GM12865 (cell line): ENCODE measurements at regions not wholly inside any gene's neighbourhood (a gene's known extent, or its start where the extent isn't known, plus 50 kb on each side); places are given as distances from the start of the nearest gene placed in this dataset.

Experiments
- DNase-seq: peaks from one replicate; pipeline ENCODE4 v3.0.0; 2010; ENCODE audit warnings: low read depth
- H3K4me3 ChIP-seq: 2 replicates; pipeline ENCODE4 v1.5.1; 2011; ENCODE audit warnings: mild to moderate bottlenecking, low read depth, low read length, control low read depth
- CTCF ChIP-seq: IDR thresholded peaks from 2 replicates; pipeline ENCODE4 v1.5.1; 2011; ENCODE audit warnings: low read length, control low read depth, low read depth, inconsistent platforms; ENCODE audit not compliant: insufficient read depth; ENCODE audit errors: missing control alignments

- no peak for TF ChIP-seq CTCF
- no peak for DNase-seq
- no peak overlapping the region for H3K4me3 ChIP-seq
Observed at GRCh38 chr13:60790620-60791019, 393.6 kb downstream of the TDRD3 start.

GRCh38 chr13:60788156-60788829, 391.3 kb downstream of the TDRD3 start:
- TF ChIP-seq CTCF = no peak
- DNase-seq = no peak
- H3K4me3 ChIP-seq = no peak overlapping the region

GRCh38 chr13:60787083-60787482, 390.1 kb downstream of the TDRD3 start:
- no peak for DNase-seq
- no peak for TF ChIP-seq CTCF
- H3K4me3 ChIP-seq = no peak overlapping the region

- TF ChIP-seq CTCF = no peak
- H3K4me3 ChIP-seq = no peak overlapping the region
- DNase-seq = no peak
Observed at GRCh38 chr13:60772726-60773125, 375.7 kb downstream of the TDRD3 start.

GRCh38 chr13:60765700-60766411, 368.8 kb downstream of the TDRD3 start:
- H3K4me3 ChIP-seq = no peak overlapping the region
- no peak for TF ChIP-seq CTCF
- no peak for DNase-seq

GRCh38 chr13:60759499-60759898, 362.5 kb downstream of the TDRD3 start:
- DNase-seq = no peak
- H3K4me3 ChIP-seq = no peak overlapping the region
- TF ChIP-seq CTCF = no peak

GRCh38 chr13:60758637-60759036, 361.6 kb downstream of the TDRD3 start:
- DNase-seq = no peak
- H3K4me3 ChIP-seq = no peak overlapping the region
- TF ChIP-seq CTCF = no peak
